ENCODE measurements at regions not wholly inside any gene's neighbourhood (a gene's known extent, or its start where the extent isn't known, plus 50 kb on each side); places are given as distances from the start of the nearest gene placed in this dataset.

DNA sequence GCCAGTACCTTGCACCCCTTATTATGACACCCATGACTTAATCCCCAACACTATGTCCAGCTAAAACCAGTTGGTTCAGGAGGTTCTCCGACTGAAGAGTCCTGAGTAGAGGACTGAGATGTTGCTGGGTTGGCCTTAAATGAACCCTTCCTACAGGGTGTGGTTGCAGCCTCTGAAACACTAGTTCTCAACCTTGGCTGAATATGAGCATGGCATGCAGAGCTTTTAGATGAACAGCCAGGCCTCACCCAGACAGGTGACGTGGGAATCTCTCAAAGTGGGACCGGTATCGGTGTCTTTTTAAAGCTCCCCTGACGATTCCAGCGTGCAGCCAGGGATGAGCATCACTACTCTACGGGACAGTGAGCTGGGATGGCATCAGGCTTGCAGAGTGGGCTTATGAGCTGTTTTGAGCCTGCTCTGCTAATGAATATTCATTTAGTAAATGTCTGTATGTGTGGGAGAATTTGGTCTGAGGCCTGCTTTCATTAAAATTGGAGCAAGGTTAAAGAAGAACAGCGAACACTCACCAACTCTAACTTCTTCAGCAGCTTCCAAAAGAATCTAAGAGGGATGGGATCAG, 79.7 kb upstream of the PRICKLE2 start:
- H3K9me3 Mint-ChIP-seq (ENCODE audit: unreplicated experiment): no peaks in the 10 kb centered on the region
- no peaks in the 10 kb centered on the region for H3K36me3 Mint-ChIP-seq (ENCODE audit: insufficient read depth, unreplicated experiment)
- peaks cover 5% of the 10 kb centered on the region for H3K4me1 Mint-ChIP-seq (ENCODE audit: insufficient read depth, unreplicated experiment)
- CTCF ChIA-PET: interaction anchor here (0.7 to 1.3 kb wide), 2 partner anchors 9 to 37 kb away, joined by 3 to 4 read pairs; no protein-coding TSS in a partner anchor
- BruUV-seq (replicated peaks): no TSS peak
- TF ChIP-seq, protein P1, sequence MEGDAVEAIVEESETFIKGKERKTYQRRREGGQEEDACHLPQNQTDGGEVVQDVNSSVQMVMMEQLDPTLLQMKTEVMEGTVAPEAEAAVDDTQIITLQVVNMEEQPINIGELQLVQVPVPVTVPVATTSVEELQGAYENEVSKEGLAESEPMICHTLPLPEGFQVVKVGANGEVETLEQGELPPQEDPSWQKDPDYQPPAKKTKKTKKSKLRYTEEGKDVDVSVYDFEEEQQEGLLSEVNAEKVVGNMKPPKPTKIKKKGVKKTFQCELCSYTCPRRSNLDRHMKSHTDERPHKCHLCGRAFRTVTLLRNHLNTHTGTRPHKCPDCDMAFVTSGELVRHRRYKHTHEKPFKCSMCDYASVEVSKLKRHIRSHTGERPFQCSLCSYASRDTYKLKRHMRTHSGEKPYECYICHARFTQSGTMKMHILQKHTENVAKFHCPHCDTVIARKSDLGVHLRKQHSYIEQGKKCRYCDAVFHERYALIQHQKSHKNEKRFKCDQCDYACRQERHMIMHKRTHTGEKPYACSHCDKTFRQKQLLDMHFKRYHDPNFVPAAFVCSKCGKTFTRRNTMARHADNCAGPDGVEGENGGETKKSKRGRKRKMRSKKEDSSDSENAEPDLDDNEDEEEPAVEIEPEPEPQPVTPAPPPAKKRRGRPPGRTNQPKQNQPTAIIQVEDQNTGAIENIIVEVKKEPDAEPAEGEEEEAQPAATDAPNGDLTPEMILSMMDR (IDR thresholded peaks at IDR 0.05; ENCODE audit: unreplicated experiment): no peak
- intact Hi-C loops (cut with micrococcal nuclease): no loop called here
- no peak for DNase-seq (ENCODE audit: unreplicated experiment)
- no peaks in the 10 kb centered on the region for H3K27me3 Mint-ChIP-seq (ENCODE audit: insufficient read depth, unreplicated experiment)
- H3K27ac Mint-ChIP-seq (ENCODE audit: low read depth, unreplicated experiment): no peak overlapping the region
- POLR2A ChIA-PET: interaction anchor here (1.0 kb wide), 1 partner anchor 25 kb away, joined by 3 read pairs; no protein-coding TSS in a partner anchor
- H3K4me3 Mint-ChIP-seq (ENCODE audit: unreplicated experiment): no peak overlapping the region

DNA sequence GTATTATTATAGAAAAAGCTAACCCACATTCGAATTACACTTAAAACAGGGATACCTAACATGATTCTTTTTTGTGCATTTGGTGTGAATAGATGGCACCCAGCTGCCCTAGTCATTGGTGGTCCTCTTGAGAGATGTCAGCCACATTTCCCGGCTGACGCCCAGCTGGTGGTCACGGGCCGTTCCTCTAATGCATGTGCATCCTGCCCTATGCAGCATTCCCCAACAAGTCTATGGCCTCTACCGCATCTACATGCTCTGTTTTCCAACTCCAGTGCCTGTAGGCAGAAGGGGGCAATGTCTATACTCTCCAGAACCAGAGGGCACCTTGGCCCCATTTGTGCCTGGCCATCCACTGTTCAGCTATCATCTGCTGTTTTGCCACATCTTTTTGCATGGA, 78.6 kb upstream of the PRICKLE2 start:
- H3K27ac Mint-ChIP-seq (ENCODE audit: low read depth, unreplicated experiment): no peak overlapping the region
- no peak for DNase-seq (ENCODE audit: unreplicated experiment)
- no peak overlapping the region for H3K4me3 Mint-ChIP-seq (ENCODE audit: unreplicated experiment)
- no peaks in the 10 kb centered on the region for H3K36me3 Mint-ChIP-seq (ENCODE audit: insufficient read depth, unreplicated experiment)
- BruUV-seq (replicated peaks): no TSS peak
- no peaks in the 10 kb centered on the region for H3K9me3 Mint-ChIP-seq (ENCODE audit: unreplicated experiment)
- intact Hi-C loops (cut with micrococcal nuclease): no loop called here
- CTCF ChIA-PET: interaction anchor here (0.6 to 1.3 kb wide), 3 partner anchors 9 to 298 kb away, joined by 3 read pairs; no protein-coding TSS in a partner anchor
- TF ChIP-seq, protein P1 (IDR thresholded peaks at IDR 0.05; ENCODE audit: unreplicated experiment): no peak
- POLR2A ChIA-PET: interaction anchor here (1.0 kb wide), 1 partner anchor 26 kb away, joined by 3 read pairs; no protein-coding TSS in a partner anchor
- peaks cover 5% of the 10 kb centered on the region for H3K4me1 Mint-ChIP-seq (ENCODE audit: insufficient read depth, unreplicated experiment)
- H3K27me3 Mint-ChIP-seq (ENCODE audit: insufficient read depth, unreplicated experiment): no peaks in the 10 kb centered on the region

DNA sequence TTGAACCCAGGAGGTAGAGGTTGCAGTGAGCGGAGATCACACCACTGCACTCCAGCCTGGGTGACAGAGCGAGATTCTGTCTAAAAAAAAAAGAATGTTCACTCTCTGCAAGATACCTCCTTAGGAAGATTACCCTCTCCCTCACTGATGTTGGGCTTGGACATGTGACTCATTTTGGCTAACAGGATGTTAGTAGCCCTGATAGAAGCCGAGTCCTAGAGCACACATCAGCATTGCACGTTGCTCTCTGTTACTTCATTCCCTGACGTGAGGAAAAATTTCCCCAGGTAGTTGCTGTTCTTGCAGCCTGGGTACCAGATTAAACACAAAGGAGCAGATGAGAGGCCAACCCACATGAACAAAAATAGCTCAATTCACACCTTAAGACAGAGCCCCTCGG, 78.1 kb upstream of the PRICKLE2 start:
- no peak for DNase-seq (ENCODE audit: unreplicated experiment)
- Mint-ChIP-seq H3K4me3 (ENCODE audit: unreplicated experiment) (no peak overlapping the region), H3K27me3 (ENCODE audit: insufficient read depth, unreplicated experiment) (no peaks in the 10 kb centered on the region), H3K4me1 (ENCODE audit: insufficient read depth, unreplicated experiment) (peaks cover 5% of the 10 kb centered on the region), H3K9me3 (ENCODE audit: unreplicated experiment) (no peaks in the 10 kb centered on the region), H3K36me3 (ENCODE audit: insufficient read depth, unreplicated experiment) (no peaks in the 10 kb centered on the region), H3K27ac (ENCODE audit: low read depth, unreplicated experiment) (no peak overlapping the region)
- POLR2A ChIA-PET: no interaction called here
- TF ChIP-seq, protein P1 (IDR thresholded peaks at IDR 0.05; ENCODE audit: unreplicated experiment): no peak
- intact Hi-C loops (cut with micrococcal nuclease): no loop called here
- no TSS peak for BruUV-seq (replicated peaks)
- CTCF ChIA-PET: interaction anchor here (0.6 to 1.0 kb wide), 2 partner anchors 10 to 298 kb away, joined by 3 read pairs; no protein-coding TSS in a partner anchor

DNA sequence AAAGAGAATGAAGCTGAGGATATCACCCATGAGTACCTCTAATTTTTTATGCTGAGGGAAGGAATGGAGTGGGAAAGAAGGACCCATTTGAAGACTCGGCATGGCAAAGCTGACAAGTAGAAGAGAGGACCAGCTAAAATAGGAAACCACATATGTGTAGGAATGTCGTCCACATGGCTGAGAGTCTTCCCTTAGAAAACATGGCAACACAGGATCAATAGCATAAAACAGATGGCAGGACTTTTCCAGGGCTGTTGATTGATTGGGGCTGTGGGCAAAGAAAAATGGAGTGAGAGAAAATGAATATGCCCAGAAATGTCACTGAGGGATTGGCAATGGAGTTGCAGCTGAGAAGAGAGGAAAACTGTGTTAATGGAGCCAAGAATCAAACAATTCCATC, 76.2 kb upstream of the PRICKLE2 start:
- Mint-ChIP-seq H3K27ac (ENCODE audit: low read depth, unreplicated experiment) (no peak overlapping the region), H3K9me3 (ENCODE audit: unreplicated experiment) (no peaks in the 10 kb centered on the region), H3K4me1 (ENCODE audit: insufficient read depth, unreplicated experiment) (peaks cover 5% of the 10 kb centered on the region), H3K36me3 (ENCODE audit: insufficient read depth, unreplicated experiment) (no peaks in the 10 kb centered on the region), H3K27me3 (ENCODE audit: insufficient read depth, unreplicated experiment) (no peaks in the 10 kb centered on the region), H3K4me3 (ENCODE audit: unreplicated experiment) (no peak overlapping the region)
- POLR2A ChIA-PET: interaction anchor here (1.1 to 1.6 kb wide), 2 partner anchors 10 to 18 kb away, joined by 3 to 4 read pairs; no protein-coding TSS in a partner anchor
- DNase-seq (ENCODE audit: unreplicated experiment): no peak
- CTCF ChIA-PET: interaction anchor here (0.6 to 1.3 kb wide), 6 partner anchors 20 to 249 kb away, joined by 3 to 4 read pairs (median 3); no protein-coding TSS in a partner anchor
- TF ChIP-seq, protein P1 (IDR thresholded peaks at IDR 0.05; ENCODE audit: unreplicated experiment): no peak
- no TSS peak for BruUV-seq (replicated peaks)
- intact Hi-C loops (cut with micrococcal nuclease): no loop called here
